Activated CD4-positive, alpha-beta memory T cell treated with anti-CD3 and anti-CD28 coated beads for 36 hours (primary cell): ENCODE measurements at regions not wholly inside any gene's neighbourhood (a gene's known extent, or its start where the extent isn't known, plus 50 kb on each side); places are given as distances from the start of the nearest gene placed in this dataset.
"Not testable (repeated sequence)": the region's sequence is repeated elsewhere in the genome, so short reads cannot be mapped to it uniquely, and the experiment has no call there.

Experiments used
- CTCF ChIA-PET: fragments of 350-600 bp; sonication (Branson Sonifier 250); formaldehyde crosslinking; loops from one replicate; lab custom pipeline; 2021; ENCODE audit warnings: antibody characterized with exemption, inconsistent platforms; lab: Charles Lee
- POLR2A ChIA-PET: fragments of 350-600 bp; sonication (Branson Sonifier 250); formaldehyde crosslinking; loops from one replicate; lab custom pipeline; 2021; ENCODE audit warnings: antibody characterized with exemption; lab: Charles Lee
- DNase-seq: peaks from one replicate; pipeline ENCODE4 v3.0.0-alpha.2; 2020
- H3K27ac Mint-ChIP-seq: one replicate; pipeline ENCODE4 v1.8.0; 2021; ENCODE audit warnings: mixed read lengths
- H3K27me3 Mint-ChIP-seq: one replicate; pipeline ENCODE4 v1.8.0; 2021; ENCODE audit warnings: mixed read lengths
- H3K36me3 Mint-ChIP-seq: one replicate; pipeline ENCODE4 v1.8.0; 2021; ENCODE audit warnings: mixed read lengths
- H3K4me1 Mint-ChIP-seq: one replicate; pipeline ENCODE4 v1.8.0; 2021; ENCODE audit warnings: low read depth, mixed read lengths
- H3K4me3 Mint-ChIP-seq: one replicate; pipeline ENCODE4 v1.8.0; 2021; ENCODE audit warnings: mild to moderate bottlenecking, mixed read lengths
- H3K9me3 Mint-ChIP-seq: one replicate; pipeline ENCODE4 v1.8.0; 2021; ENCODE audit warnings: mixed read lengths
- intact Hi-C: fragments of 100-400 bp; cut with micrococcal nuclease; formaldehyde crosslinking; loops from one replicate; pipeline ENCODE4 v1.15.1; 2023

DNA sequence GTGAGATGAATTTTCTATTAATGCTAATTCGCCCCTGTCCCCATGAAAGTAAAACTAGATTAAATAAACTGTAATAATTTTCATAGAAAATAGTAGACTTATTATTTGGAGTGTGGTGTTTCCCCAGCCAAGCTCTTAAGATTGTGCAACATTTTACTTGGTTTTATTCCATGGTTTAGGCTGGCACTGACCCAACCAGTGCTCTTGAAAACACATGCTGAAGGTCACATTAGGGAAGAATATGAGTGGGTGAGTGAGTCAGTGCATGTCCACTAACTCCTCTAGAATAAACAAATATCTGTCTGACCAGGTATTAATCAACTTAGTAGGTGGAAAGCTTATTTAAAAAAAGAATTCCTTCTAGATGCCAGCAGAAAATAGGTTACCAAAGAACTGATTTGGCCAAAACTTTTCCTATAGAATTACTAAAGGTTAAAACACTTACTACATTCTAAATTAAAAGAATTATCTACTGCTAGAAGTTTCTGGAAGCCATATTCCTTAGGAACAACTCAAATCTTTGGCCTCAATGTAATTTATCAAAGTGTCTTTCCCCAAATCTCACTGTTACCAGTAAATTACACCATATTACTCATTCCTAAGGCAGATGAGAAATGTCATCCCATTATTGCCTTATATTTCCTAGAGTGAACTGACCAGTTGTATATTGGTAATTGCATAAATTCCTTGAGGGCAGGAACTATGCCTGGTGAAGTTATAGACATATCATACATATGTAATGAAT is 89.7 kb upstream of the RGS1 start:
- Mint-ChIP-seq H3K27ac (no peak overlapping the region), H3K4me3 (no peak overlapping the region), H3K4me1 (peaks cover 5% of the 10 kb centered on the region), H3K9me3 (peaks cover 2% of the 10 kb centered on the region), H3K36me3 (peaks cover 2% of the 10 kb centered on the region), H3K27me3 (no peaks in the 10 kb centered on the region)
- ChIA-PET POLR2A (no interaction called here), CTCF (no interaction called here)
- no peak for DNase-seq
- intact Hi-C loops, result no loop called here

DNA sequence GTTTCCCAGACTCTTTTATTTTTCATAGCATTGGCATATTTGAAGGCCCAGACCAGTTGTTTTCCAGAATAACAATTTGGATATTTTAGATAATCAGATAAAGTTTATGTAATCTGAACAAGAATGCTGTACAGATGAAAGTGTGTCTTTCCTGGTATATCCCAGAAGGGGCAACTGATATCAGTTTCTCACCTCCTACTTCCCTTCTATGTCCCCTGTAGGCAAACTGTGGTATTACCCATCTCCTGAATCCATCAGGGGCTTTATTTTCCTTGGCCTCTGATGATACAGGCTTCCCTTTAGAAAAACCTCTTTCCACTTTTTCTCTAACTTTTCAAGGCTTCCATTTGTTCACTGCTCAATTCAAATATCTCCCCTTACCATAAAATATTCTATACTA is 87.5 kb upstream of the RGS1 start:
- CTCF ChIA-PET, result no interaction called here
- peaks cover 2% of the 10 kb centered on the region for H3K36me3 Mint-ChIP-seq
- H3K27me3 Mint-ChIP-seq, result no peaks in the 10 kb centered on the region
- intact Hi-C loops, result no loop called here
- no peak overlapping the region for H3K27ac Mint-ChIP-seq
- DNase-seq, result no peak
- H3K4me3 Mint-ChIP-seq, result no peak overlapping the region
- H3K4me1 Mint-ChIP-seq, result peaks cover 5% of the 10 kb centered on the region
- no peaks in the 10 kb centered on the region for H3K9me3 Mint-ChIP-seq
- POLR2A ChIA-PET, result no interaction called here

DNA sequence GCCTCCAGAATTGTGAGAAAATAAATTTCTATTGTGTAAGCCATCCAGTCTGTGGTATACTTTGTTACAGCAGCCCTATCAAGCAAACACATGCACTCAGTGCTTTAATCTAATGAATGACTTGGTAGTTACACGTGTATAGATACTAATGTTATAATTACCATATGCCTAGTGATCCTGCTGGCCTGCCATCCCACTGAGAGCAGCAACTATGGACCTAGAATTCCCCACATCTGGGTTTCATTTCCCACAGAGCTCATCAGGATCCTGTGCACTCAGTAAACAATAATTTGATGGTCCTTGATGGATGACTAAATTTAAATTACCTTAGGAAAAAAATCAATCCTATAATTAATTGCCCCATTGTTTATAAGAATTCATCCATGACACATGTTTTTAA is 86.5 kb upstream of the RGS1 start:
- peaks cover 5% of the 10 kb centered on the region for H3K4me1 Mint-ChIP-seq
- no peaks in the 10 kb centered on the region for H3K27me3 Mint-ChIP-seq
- H3K36me3 Mint-ChIP-seq, result no peaks in the 10 kb centered on the region
- intact Hi-C loops, result no loop called here
- POLR2A ChIA-PET, result no interaction called here
- H3K4me3 Mint-ChIP-seq, result no peak overlapping the region
- no peak overlapping the region for H3K27ac Mint-ChIP-seq
- H3K9me3 Mint-ChIP-seq, result no peaks in the 10 kb centered on the region
- no peak for DNase-seq
- CTCF ChIA-PET, result interaction anchor here (1.5 kb wide), 1 partner anchor 11 kb away, joined by 4 read pairs; no protein-coding TSS in a partner anchor

DNA sequence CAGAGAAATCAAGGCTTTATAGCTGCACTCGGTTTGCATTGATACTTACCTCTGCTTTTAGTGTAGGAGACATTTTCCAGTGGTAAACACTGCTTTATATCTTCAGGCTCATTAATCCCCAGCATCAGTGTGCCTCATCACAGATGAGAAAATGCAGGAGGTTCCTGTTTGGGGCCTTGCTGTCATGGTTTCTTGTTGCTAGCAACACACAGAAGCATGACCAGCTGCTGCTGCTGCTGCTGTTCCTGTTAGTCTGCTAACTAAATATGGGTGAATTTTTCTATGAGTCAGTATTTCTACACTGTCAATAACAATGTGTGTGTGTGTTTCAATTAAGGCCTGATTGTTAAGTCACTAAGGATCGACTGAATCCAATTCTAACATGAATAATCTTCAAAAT is 85.8 kb upstream of the RGS1 start:
- CTCF ChIA-PET, result interaction anchor here (0.7 to 1.7 kb wide), 3 partner anchors 12 to 20 kb away, joined by 3 to 6 read pairs (median 4); no protein-coding TSS in a partner anchor
- DNase-seq, result peak; percentile 37
- intact Hi-C loops, result no loop called here
- no peak overlapping the region for H3K4me3 Mint-ChIP-seq
- H3K27me3 Mint-ChIP-seq, result no peaks in the 10 kb centered on the region
- POLR2A ChIA-PET, result no interaction called here
- H3K9me3 Mint-ChIP-seq, result no peaks in the 10 kb centered on the region
- H3K36me3 Mint-ChIP-seq, result no peaks in the 10 kb centered on the region
- H3K4me1 Mint-ChIP-seq, result peaks cover 5% of the 10 kb centered on the region
- no peak overlapping the region for H3K27ac Mint-ChIP-seq

DNA sequence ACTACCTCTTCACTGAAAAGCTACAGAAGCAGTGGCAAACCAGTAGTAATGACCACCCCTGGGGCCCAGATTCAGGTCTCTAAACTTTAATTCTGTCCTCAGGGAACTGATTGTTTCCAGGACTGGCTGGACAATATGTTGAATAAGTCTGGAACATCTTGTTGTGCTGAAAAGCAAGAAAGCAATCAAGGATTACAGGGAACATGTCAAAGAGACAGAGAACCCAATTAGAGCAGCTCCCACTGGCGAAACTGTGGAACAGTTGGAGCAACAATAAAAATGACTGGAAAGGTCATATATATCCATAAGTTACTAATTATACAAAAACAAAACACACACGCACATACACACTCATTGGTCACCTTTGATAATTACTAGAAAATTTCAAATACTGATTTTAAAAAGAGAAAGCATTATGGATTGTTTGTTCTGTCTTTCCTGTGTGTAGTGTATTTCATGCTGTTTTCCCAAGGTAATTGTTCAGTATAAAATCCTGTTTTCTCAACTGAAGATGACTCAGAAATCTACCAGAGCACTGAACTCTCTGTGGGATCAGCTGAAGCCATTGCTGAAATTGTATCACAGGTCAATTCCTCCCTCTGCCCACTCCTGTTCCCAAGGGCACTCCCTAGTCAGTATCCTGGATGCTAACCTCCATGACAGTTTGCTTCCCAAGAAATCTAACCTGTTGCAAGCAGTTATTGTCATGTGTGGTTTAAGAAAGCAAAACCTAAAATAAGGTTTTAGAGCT is 83.6 kb upstream of the RGS1 start:
- Mint-ChIP-seq H3K9me3 (no peaks in the 10 kb centered on the region), H3K4me3 (no peak overlapping the region), H3K27me3 (no peaks in the 10 kb centered on the region), H3K36me3 (no peaks in the 10 kb centered on the region), H3K4me1 (peaks cover 5% of the 10 kb centered on the region), H3K27ac (no peak overlapping the region)
- intact Hi-C loops, result no loop called here
- no peak for DNase-seq
- ChIA-PET POLR2A (no interaction called here), CTCF (interaction anchor here (1.9 to 2.9 kb wide), 2 partner anchors 15 to 18 kb away, joined by 7 to 10 read pairs; no protein-coding TSS in a partner anchor)

DNA sequence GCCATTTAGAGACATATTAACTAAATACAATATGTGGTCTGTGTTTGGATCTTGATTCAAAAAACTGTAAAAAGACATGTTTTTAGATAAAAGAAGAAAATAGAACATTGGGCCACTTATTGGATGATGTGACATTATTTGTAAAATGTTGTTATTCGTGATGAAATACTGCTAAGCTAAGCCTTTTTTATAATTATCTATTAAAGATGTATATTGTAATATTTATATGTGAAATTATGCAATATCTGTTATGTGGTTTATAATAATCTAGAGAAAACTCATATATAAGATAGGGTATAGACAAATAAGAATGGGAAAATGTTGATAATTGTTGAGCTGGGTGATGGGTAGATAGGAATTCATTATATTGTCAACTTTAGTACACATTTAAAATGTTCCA is 82.0 kb upstream of the RGS1 start:
- ChIA-PET POLR2A (no interaction called here), CTCF (interaction anchor here (1.9 to 2.9 kb wide), 2 partner anchors 17 to 19 kb away, joined by 7 to 10 read pairs; no protein-coding TSS in a partner anchor)
- Mint-ChIP-seq H3K27me3 (no peaks in the 10 kb centered on the region), H3K27ac (no peak overlapping the region), H3K36me3 (no peaks in the 10 kb centered on the region), H3K4me1 (peaks cover 7% of the 10 kb centered on the region), H3K4me3 (no peak overlapping the region), H3K9me3 (no peaks in the 10 kb centered on the region)
- intact Hi-C loops, result no loop called here
- DNase-seq, result no peak

DNA sequence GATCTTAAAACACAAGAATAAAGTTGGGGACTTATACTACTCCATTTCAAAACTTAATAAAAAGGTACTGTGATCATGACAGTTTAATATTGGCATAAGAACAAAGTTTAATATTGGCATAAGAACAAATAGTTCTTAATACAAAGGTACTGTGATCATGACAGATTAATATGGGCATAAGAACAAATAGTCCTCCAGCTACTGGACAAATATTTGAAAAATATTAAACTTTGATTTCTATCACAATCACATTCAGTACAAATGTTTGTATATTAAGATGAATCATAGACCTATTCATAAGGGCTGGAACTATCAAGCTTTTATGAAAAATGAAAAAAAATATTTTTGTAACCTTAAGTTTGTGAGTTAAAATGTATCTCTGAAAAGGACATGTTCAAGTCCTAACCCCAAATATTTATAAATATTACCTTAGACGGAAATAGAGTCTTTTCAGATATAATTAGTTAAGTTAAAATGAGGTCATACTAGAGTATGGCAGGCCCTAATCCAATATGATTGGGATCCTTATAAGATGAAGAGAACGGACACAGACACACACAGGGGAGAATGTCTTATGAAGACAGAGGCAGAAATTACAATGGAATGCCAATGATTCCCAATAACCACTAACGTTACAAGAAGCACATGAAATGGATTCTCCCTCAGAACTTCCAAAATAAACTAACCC is 79.1 kb upstream of the RGS1 start:
- Mint-ChIP-seq H3K27me3 (no peaks in the 10 kb centered on the region), H3K4me3 (no peak overlapping the region), H3K27ac (no peak overlapping the region), H3K9me3 (no peaks in the 10 kb centered on the region), H3K4me1 (peaks cover 2% of the 10 kb centered on the region), H3K36me3 (no peaks in the 10 kb centered on the region)
- ChIA-PET POLR2A (no interaction called here), CTCF (no interaction called here)
- intact Hi-C loops, result no loop called here
- no peak for DNase-seq

DNA sequence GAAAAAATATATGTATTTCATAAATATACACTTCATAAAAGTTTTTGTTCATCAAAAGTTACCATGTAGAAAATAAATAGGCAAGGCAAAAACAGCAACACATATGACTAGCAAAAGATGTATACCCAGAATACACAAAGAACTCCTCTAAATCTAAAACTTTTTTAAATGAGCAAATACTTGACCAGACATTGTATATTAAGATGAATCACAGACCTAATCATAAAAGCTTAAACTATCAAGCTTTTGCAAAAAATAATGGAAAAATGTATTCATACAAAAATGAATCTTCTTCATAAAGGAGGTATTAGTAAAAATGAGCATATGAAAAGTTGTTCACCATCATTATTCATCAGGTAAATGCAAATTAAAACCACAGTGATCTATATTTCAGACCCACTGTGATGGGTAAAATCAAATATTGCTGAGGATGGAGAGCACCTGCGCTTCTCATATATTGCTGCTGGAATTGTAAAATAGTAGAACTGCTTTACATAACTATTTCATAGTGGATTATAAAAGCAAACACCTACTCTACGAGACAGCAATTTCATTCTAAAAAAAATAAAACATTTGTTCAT is 78.3 kb upstream of the RGS1 start:
- ChIA-PET CTCF (interaction anchor here (0.7 kb wide), 1 partner anchor 112 kb away, joined by 3 read pairs; no protein-coding TSS in a partner anchor), POLR2A (no interaction called here)
- no peak overlapping the region for H3K27ac Mint-ChIP-seq
- DNase-seq, result no peak
- H3K9me3 Mint-ChIP-seq, result no peaks in the 10 kb centered on the region
- no peak overlapping the region for H3K4me3 Mint-ChIP-seq
- intact Hi-C loops, result no loop called here
- no peaks in the 10 kb centered on the region for H3K27me3 Mint-ChIP-seq
- H3K36me3 Mint-ChIP-seq, result no peaks in the 10 kb centered on the region
- H3K4me1 Mint-ChIP-seq, result peaks cover 2% of the 10 kb centered on the region

DNA sequence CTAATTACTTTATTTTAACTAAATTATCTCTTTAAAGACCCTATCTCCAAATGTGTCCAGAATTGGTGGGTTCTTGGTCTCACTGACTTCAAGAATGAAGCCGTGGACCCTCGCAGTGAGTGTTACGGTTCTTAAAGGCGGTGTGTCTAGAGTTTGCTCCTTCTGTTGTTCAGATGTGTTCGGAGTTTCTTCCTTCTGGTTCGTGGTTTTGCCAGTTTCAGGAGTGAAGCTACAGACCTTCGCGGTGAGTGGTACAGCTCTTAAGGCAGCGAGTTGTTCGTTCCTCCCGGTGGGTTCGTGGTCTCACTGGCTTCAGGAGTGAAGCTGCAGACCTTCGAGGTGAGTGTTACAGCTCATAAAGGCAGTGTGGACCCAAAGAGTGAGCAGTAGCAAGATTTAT is 77.5 kb upstream of the RGS1 start:
- DNase-seq, POLR2A ChIA-PET, H3K4me3 Mint-ChIP-seq, H3K9me3 Mint-ChIP-seq, H3K27me3 Mint-ChIP-seq, H3K36me3 Mint-ChIP-seq, intact Hi-C loops, H3K4me1 Mint-ChIP-seq, H3K27ac Mint-ChIP-seq: not testable (repeated sequence)
- CTCF ChIA-PET, result interaction anchor here (0.9 to 1.0 kb wide), 2 partner anchors 17 to 113 kb away, joined by 3 read pairs; no protein-coding TSS in a partner anchor

DNA sequence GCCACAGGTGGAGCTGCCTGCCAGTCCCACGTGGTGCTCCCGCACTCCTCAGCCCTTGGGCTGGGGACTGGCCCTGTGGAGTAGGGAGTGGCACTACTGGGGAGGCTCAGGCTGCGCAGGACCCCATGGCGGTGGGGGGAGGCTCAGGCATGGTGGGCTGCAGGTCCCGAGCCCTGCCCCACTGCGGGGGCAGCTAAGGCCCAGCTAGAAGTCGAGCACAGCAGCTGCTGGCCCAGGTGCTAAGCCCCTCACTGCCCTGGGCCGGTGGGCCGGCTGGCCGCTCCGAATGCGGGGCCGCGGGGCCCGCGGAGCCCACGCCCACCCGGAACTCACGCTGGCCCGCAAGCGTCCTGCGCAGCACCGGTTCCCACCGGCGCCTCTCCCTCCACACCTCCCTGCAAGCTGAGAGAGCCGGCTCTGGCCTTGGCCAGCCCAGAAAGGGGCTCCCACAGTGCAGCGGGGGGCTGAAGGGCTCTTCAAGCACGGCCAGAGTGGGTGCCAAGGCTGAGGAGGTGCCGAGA is 76.5 kb upstream of the RGS1 start:
- H3K27me3 Mint-ChIP-seq, H3K27ac Mint-ChIP-seq, H3K4me3 Mint-ChIP-seq, intact Hi-C loops, H3K9me3 Mint-ChIP-seq, DNase-seq, POLR2A ChIA-PET, H3K36me3 Mint-ChIP-seq, H3K4me1 Mint-ChIP-seq: not testable (repeated sequence)
- CTCF ChIA-PET, result interaction anchor here (0.6 to 1.0 kb wide), 3 partner anchors 16 to 112 kb away, joined by 3 read pairs; no protein-coding TSS in a partner anchor

DNA sequence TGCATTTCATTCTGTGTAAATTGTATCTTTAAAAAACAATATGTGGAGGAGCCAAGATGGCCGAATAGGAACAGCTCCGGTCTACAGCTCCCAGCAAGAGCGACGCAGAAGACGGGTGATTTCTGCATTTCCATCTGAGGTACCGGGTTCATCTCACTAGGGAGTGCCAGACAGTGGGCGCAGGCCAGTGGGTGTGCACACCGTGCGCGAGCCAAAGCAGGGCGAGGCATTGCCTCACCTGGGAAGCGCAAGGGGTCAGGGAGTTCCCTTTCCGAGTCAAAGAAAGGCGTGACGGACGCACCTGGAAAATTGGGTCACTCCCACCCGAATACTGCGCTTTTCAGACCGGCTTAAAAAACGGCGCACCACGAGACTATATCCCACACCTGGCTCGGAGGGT is 75.0 kb upstream of the RGS1 start:
- H3K4me3 Mint-ChIP-seq, intact Hi-C loops, H3K9me3 Mint-ChIP-seq, H3K4me1 Mint-ChIP-seq, POLR2A ChIA-PET, H3K27ac Mint-ChIP-seq, H3K27me3 Mint-ChIP-seq, CTCF ChIA-PET, H3K36me3 Mint-ChIP-seq, DNase-seq: not testable (repeated sequence)
